Caco-2 (cell line): ENCODE measurements at regions not wholly inside any gene's neighbourhood (a gene's known extent, or its start where the extent isn't known, plus 50 kb on each side); places are given as distances from the start of the nearest gene placed in this dataset.

Source experiments
- BruUV-seq: library from RNA; stranded (reverse); fragments of 400-500 nt; replicated peaks from 2 replicates; lab custom pipeline; 2021; lab: Mats Ljungman, UMichigan
- CTCF ChIA-PET: fragments of 300-600 bp; sonication (Branson Sonifier 250); formaldehyde crosslinking; loops from one replicate; lab custom pipeline; 2022; ENCODE audit warnings: antibody characterized with exemption; lab: Charles Lee
- POLR2A ChIA-PET: fragments of 300-600 bp; sonication (Branson Sonifier 250); formaldehyde crosslinking; loops from one replicate; lab custom pipeline; 2022; ENCODE audit warnings: antibody characterized with exemption; lab: Charles Lee
- DNase-seq, 2 experiments: peaks; one replicate each; pipeline versions ENCODE4 v3.0.0 to v3.0.0-alpha.2; 2020 to 2022
- H3K27me3 ChIP-seq: replicated peaks from 2 replicates; pipeline ENCODE4 v1.6.0; 2011; ENCODE audit warnings: low read length; ENCODE audit not compliant: control insufficient read depth, insufficient read depth
- H3K36me3 ChIP-seq: 2 replicates; pipeline ENCODE4 v1.5.1; 2011; ENCODE audit warnings: low read length; ENCODE audit not compliant: control insufficient read depth, insufficient read depth
- H3K4me1 ChIP-seq: fragments of 250-450 bp; sonication (Bioruptor Pico); 2 replicates; pipeline ENCODE4 v1.5.1; 2020; ENCODE audit warnings: mild to moderate bottlenecking
- H3K4me3 ChIP-seq: 2 replicates; pipeline ENCODE4 v1.5.1; 2011; ENCODE audit warnings: low read depth, mild to moderate bottlenecking, control low read depth, low read length
- H3K9me3 ChIP-seq: fragments of 250-450 bp; sonication (Bioruptor Pico); 2 replicates; pipeline ENCODE4 v1.5.1; 2020; ENCODE audit warnings: mild to moderate bottlenecking, moderate library complexity
- H3K27ac Mint-ChIP-seq: one replicate; pipeline ENCODE4 v1.8.0; 2022; ENCODE audit warnings: mixed read lengths; ENCODE audit not compliant: unreplicated experiment
- H3K27me3 Mint-ChIP-seq: one replicate; pipeline ENCODE4 v1.8.0; 2022; ENCODE audit warnings: mixed read lengths; ENCODE audit not compliant: insufficient read depth, unreplicated experiment
- H3K36me3 Mint-ChIP-seq: one replicate; pipeline ENCODE4 v1.8.0; 2022; ENCODE audit warnings: mild to moderate bottlenecking, mixed read lengths; ENCODE audit not compliant: insufficient read depth, unreplicated experiment
- H3K4me1 Mint-ChIP-seq: one replicate; pipeline ENCODE4 v1.8.0; 2022; ENCODE audit warnings: low read depth, mixed read lengths; ENCODE audit not compliant: unreplicated experiment
- H3K4me3 Mint-ChIP-seq: one replicate; pipeline ENCODE4 v1.8.0; 2022; ENCODE audit warnings: mild to moderate bottlenecking, moderate library complexity, mixed read lengths; ENCODE audit not compliant: unreplicated experiment
- H3K9me3 Mint-ChIP-seq: one replicate; pipeline ENCODE4 v1.8.0; 2022; ENCODE audit warnings: mixed read lengths; ENCODE audit not compliant: unreplicated experiment
- CTCF ChIP-seq, 2 experiments: fragments of 200-600 bp in 1 of 2; IDR thresholded peaks; 1 replicate in 1 of 2; 2 replicates in 1 of 2; pipeline versions ENCODE4 v1.5.1 to v1.8.0; 2011 to 2022; ENCODE audit warnings: antibody characterized with exemption in 1 of 2, control low read depth in 1 of 2, inconsistent platforms in 1 of 2, low read depth in 1 of 2, low read length in 1 of 2, mild to moderate bottlenecking in 1 of 2, moderate library complexity in 1 of 2; ENCODE audit not compliant: insufficient read depth in 1 of 2, severe bottlenecking in 1 of 2, unreplicated experiment in 1 of 2
- intact Hi-C: fragments of 100-400 bp; cut with micrococcal nuclease; formaldehyde crosslinking; loops from one replicate; pipeline ENCODE4 v1.10.0; 2022; ENCODE audit not compliant: unreplicated experiment

GRCh38 chr3:106945435-106945834 lies 431.8 kb upstream of the CCDC54 start:
- BruUV-seq = no TSS peak
- H3K27ac Mint-ChIP-seq = no peak overlapping the region
- H3K9me3 Mint-ChIP-seq = no peaks in the 10 kb centered on the region
- no peaks in the 10 kb centered on the region for H3K36me3 Mint-ChIP-seq
- POLR2A ChIA-PET = no interaction called here
- CTCF ChIA-PET = no interaction called here
- H3K27me3 Mint-ChIP-seq = no peaks in the 10 kb centered on the region
- H3K4me3 Mint-ChIP-seq = no peak overlapping the region
- no peaks in the 10 kb centered on the region for H3K4me1 ChIP-seq
- no peaks in the 10 kb centered on the region for H3K27me3 ChIP-seq
- H3K4me3 ChIP-seq = no peak overlapping the region
- intact Hi-C loops = no loop called here
- H3K36me3 ChIP-seq = no peaks in the 10 kb centered on the region
- TF ChIP-seq CTCF (IDR thresholded peaks at IDR 0.05; ENCODE audit: insufficient read depth in 1 of 2, low read depth in 1 of 2, low read length in 1 of 2, severe bottlenecking in 1 of 2, unreplicated experiment in 1 of 2) = no peak
- DNase-seq = no peak
- no peaks in the 10 kb centered on the region for H3K9me3 ChIP-seq
- no peaks in the 10 kb centered on the region for H3K4me1 Mint-ChIP-seq

GRCh38 chr3:106946866-106947265 lies 430.4 kb upstream of the CCDC54 start:
- Mint-ChIP-seq H3K4me1 (no peaks in the 10 kb centered on the region), H3K9me3 (no peaks in the 10 kb centered on the region), H3K4me3 (no peak overlapping the region), H3K36me3 (no peaks in the 10 kb centered on the region), H3K27ac (no peak overlapping the region), H3K27me3 (no peaks in the 10 kb centered on the region)
- no peaks in the 10 kb centered on the region for H3K27me3 ChIP-seq
- intact Hi-C loops = no loop called here
- no peak for TF ChIP-seq CTCF (IDR thresholded peaks at IDR 0.05; ENCODE audit: insufficient read depth in 1 of 2, low read depth in 1 of 2, low read length in 1 of 2, severe bottlenecking in 1 of 2, unreplicated experiment in 1 of 2)
- no peaks in the 10 kb centered on the region for H3K4me1 ChIP-seq
- no peaks in the 10 kb centered on the region for H3K9me3 ChIP-seq
- CTCF ChIA-PET = no interaction called here
- POLR2A ChIA-PET = no interaction called here
- DNase-seq = no peak
- H3K36me3 ChIP-seq = no peaks in the 10 kb centered on the region
- H3K4me3 ChIP-seq = no peak overlapping the region
- no TSS peak for BruUV-seq

GRCh38 chr3:106957029-106957428 lies 420.2 kb upstream of the CCDC54 start:
- Mint-ChIP-seq H3K27me3 (no peaks in the 10 kb centered on the region), H3K4me1 (no peaks in the 10 kb centered on the region), H3K27ac (no peak overlapping the region), H3K9me3 (peaks cover 9% of the 10 kb centered on the region), H3K4me3 (no peak overlapping the region), H3K36me3 (no peaks in the 10 kb centered on the region)
- DNase-seq = no peak
- Histone ChIP-seq H3K4me1 (no peaks in the 10 kb centered on the region), H3K27me3 (no peaks in the 10 kb centered on the region), H3K36me3 (no peaks in the 10 kb centered on the region), H3K9me3 (no peaks in the 10 kb centered on the region), H3K4me3 (no peak overlapping the region)
- TF ChIP-seq CTCF (IDR thresholded peaks at IDR 0.05; ENCODE audit: insufficient read depth in 1 of 2, low read depth in 1 of 2, low read length in 1 of 2, severe bottlenecking in 1 of 2, unreplicated experiment in 1 of 2) = no peak
- POLR2A ChIA-PET = no interaction called here
- CTCF ChIA-PET = no interaction called here
- intact Hi-C loops = no loop called here
- BruUV-seq = no TSS peak
